K562 (cell line): ENCODE measurements at regions not wholly inside any gene's neighbourhood (a gene's known extent, or its start where the extent isn't known, plus 50 kb on each side); places are given as distances from the start of the nearest gene placed in this dataset.

Source experiments
- CHD2 ChIP-seq: IDR thresholded peaks from 2 replicates; pipeline ENCODE4 v1.6.1; 2011; ENCODE audit warnings: low read depth, low read length
- ZNF766 ChIP-seq: fragments of 200-800 bp; sonication (Bioruptor generic); conservative IDR thresholded peaks from 2 replicates; pipeline ENCODE4 v1.6.1; 2016; ENCODE audit warnings: missing genetic modification characterization, missing compliant biosample characterization

GRCh38 chr2:58798676-58799208, 557.6 kb upstream of the FANCL start:
- TF ChIP-seq ZNF766 (CRISPR knock-in tag) (no peak), CHD2 (no peak)
